Activated T-helper 1 cell treated with Interleukin-2 at 50 U/mL for 16 hours (primary cell): ENCODE measurements at regions not wholly inside any gene's neighbourhood (a gene's known extent, or its start where the extent isn't known, plus 50 kb on each side); places are given as distances from the start of the nearest gene placed in this dataset.

Source experiments
- DNase-seq: peaks from one replicate; pipeline ENCODE4 v3.0.0-alpha.2; 2020; ENCODE audit warnings: low read depth

GRCh38 chr10:83580373-83581012, 558.8 kb upstream of the GHITM start:
- DNase-seq = no peak

DNA sequence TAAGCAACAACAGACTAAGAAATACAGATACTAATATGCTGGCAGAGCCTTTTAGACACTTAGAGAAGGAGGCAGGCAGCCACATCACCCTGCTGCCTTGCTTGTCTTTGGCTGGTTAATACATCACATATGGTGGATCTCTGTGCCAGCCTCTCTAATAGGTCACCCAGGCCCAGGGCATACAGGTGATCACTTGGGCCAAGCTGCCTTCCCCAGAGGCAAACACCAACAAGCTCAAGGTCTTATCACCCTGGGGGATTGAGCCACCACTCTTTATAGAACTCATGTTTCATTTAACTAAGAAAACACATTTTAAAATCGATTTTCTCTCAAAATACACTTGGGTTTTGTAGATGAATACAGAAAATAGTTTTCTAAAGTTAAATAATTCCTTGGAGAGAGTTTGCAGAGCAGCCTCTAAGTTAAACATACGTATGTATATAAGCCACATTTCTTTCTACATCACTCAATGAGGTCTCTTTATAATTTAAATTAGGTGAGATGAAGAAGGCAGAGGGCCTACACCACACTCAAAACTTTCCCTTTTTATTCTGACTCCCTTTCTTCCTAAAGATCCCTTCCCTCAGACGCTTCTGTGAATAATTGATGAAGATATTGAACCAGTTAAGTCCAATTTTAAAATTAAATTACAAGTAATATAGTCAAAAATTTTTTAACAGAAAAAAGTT, 556.8 kb upstream of the GHITM start:
- no peak for DNase-seq

- no peak for DNase-seq
These were observed 553.6 kb upstream of the GHITM start for GRCh38 chr10:83585686-83586085.

- DNase-seq = no peak
These were observed 546.9 kb upstream of the GHITM start for GRCh38 chr10:83592337-83592935.

DNA sequence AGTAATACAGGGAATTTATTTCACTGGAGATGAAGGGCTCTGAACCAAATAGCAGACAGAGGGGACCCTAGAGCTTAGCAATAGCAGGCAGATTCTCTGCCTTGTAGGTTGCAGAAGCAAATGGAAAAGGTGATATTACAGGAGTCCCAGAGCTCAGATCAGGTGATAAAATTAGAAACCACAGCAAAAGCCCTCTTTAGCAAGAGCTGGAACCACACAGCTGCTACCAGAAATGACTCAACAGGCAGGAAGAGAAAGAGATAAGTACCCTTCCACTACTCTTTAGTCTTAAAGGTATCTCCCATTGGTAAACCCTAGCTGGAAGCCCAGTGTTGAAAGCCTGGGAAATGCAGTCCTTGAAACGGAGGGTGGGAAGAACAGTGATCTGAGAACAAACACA, 535.6 kb upstream of the GHITM start:
- no peak for DNase-seq

GRCh38 chr10:83605783-83606630, 533.3 kb upstream of the GHITM start:
- no peak for DNase-seq

GRCh38 chr10:83607959-83608745, 531.2 kb upstream of the GHITM start:
- DNase-seq = no peak

DNA sequence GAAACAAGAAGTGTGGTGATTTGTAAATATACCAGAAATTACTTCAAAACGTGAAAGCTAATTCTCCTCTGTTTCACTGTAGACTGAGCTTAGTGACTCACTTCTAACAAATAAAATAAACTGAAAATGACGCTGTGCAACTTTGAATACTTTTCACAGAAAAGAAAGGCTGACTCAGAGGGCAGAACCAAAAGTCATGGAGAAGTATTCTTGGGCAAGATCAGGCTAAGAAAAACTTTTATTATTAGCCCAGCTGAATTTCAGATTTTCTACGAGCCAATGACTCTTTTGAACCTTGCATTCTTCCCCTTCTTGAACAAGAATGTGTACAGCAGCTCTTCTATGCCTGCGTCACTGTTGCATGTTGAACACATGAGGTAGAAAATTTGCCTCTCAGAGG, 527.3 kb upstream of the GHITM start:
- DNase-seq = no peak

GRCh38 chr10:83612746-83613145, 526.6 kb upstream of the GHITM start:
- no peak for DNase-seq

DNA sequence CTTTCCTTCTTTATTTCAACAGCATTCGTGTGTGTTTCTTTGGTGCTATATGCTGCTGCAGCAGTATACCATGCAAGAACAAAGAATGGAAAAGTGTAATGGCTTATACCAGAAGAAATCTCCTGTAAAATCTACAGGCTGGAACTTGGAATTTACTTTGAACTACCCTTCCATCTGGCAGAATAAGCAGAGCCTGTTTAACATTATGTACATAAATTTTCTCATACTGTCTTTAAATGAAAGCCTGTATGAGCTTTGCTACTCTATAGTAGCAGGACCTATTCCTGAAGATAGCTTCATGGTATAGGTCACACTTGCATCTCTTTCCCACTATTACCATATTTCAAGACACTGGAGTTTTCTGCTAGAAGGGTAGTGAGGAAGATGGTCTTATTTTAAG, 522.1 kb upstream of the GHITM start:
- no peak for DNase-seq

GRCh38 chr10:83617692-83618545, 521.4 kb upstream of the GHITM start:
- no peak for DNase-seq

GRCh38 chr10:83625831-83626360, 513.4 kb upstream of the GHITM start:
- no peak for DNase-seq

GRCh38 chr10:83632701-83633100, 506.6 kb upstream of the GHITM start:
- DNase-seq = no peak

DNA sequence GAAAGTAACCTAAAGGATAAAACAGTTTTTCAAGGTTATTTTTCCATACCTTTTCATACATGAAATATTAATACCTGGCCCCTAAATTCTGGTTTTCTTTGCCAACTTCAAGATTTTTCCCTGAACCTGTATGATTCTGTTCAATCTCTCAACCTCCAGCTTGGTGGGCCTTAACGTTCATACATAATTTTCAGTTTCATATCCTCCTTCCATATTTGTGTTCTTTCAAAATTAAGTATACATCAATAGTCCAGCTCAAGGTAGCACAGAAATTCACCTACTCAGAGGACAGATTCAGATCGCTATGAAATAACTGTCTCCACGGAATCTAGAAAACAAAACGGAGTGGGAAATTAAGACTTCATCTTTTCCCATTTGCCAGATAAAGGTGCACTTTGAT, 505.8 kb upstream of the GHITM start:
- no peak for DNase-seq

DNA sequence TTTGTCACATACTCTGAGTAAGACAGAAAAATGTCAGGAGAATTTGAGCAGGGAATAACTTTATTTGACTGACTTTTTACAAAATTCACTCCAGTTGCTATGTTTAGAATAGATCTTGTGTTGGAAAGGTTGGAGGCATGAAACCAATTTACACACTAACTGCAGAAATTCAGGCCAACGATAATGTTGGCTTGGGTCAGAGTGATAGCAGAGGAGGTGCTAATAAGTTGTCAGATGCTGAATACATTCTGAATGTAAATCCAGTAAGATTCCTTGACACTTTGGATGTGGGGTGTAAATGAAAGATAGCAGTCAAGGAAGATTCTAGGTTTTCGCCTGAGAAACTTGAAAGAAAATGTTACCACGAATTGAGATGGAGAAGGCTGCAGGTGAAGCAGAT, 502.5 kb upstream of the GHITM start:
- DNase-seq = no peak

- no peak for DNase-seq
These were observed 491.8 kb upstream of the GHITM start for GRCh38 chr10:83647526-83647925.

- no peak for DNase-seq
These were observed 491.1 kb upstream of the GHITM start for GRCh38 chr10:83648201-83648600.

GRCh38 chr10:83649471-83649870, 489.8 kb upstream of the GHITM start:
- no peak for DNase-seq

DNA sequence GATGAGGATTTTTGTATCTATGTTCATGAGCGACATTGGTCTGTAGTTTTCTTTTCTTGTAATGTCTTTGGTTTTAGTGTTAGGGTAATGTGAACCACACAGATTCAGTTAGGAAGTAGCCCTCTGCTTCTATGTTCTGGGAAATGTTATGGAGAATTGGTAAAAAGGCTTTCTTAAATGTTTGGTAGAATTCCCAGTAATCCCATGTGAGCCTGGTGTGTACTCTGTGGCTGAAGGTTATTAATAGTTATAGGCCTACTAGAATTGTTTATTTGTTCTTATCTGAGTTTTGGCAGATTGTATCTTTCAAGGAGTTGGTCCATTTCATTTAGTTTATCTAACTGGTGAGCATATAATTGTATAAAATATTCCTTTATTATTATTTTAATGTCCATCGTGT, 484.6 kb upstream of the GHITM start:
- DNase-seq = no peak

DNA sequence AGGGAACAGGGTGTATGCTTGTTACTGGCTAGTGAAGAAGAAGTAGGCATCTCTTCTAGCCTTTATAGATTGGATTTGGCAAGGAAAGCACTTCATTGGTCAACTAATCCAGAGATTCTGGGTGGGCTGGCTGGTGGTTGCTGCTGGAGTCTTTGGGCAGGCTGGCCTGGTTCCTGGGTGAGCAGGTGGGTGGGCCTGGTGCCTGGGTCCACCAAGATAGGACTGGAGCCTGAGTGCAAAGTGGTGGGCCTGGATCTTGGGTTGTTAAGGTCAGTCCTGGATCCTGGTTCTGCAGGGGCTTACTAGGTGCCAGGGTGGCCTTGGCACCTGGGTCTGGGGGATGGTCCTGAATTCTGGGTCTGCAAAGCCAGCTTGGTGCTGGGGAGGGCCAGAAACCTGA, 482.4 kb upstream of the GHITM start:
- no peak for DNase-seq

- no peak for DNase-seq
These were observed 481.8 kb upstream of the GHITM start for GRCh38 chr10:83657487-83657886.
